Spleen (tissue), 11 donors: ENCODE measurements at regions not wholly inside any gene's neighbourhood (a gene's known extent, or its start where the extent isn't known, plus 50 kb on each side); places are given as distances from the start of the nearest gene placed in this dataset.

ENCODE experiments used
- DNase-seq: peaks from one replicate; pipeline ENCODE4 v3.0.0-alpha.2; 2020
- H3K27ac ChIP-seq, 8 donors: fragments of 200-600 bp; sonication (generic) in 7 of 8; 1 replicate in 4 of 8; 2 replicates in 4 of 8; pipeline versions ENCODE4 v1.5.0 to v1.8.0; 2016 to 2021; ENCODE audit warnings: inconsistent platforms in 4 of 8, mild to moderate bottlenecking in 4 of 8, moderate library complexity in 1 of 8
- H3K27me3 ChIP-seq, 7 donors: fragments of 200-600 bp; sonication (generic) in 6 of 7; replicated peaks in 1 of 7; 1 replicate in 4 of 7; 2 replicates in 3 of 7; pipeline versions ENCODE4 v1.5.0 to v1.8.0; 2016 to 2021; ENCODE audit warnings: inconsistent platforms in 3 of 7, mild to moderate bottlenecking in 1 of 7
- H3K36me3 ChIP-seq, 6 donors: fragments of 200-600 bp; sonication (generic) in 5 of 6; 1 replicate in 4 of 6; 2 replicates in 2 of 6; pipeline versions ENCODE4 v1.5.0 to v1.8.0; 2016 to 2021; ENCODE audit warnings: inconsistent platforms in 2 of 6
- H3K4me1 ChIP-seq, 6 donors: fragments of 200-600 bp; sonication (generic) in 5 of 6; 1 replicate in 3 of 6; 2 replicates in 3 of 6; pipeline versions ENCODE4 v1.5.0 to v1.8.0; 2016 to 2021; ENCODE audit warnings: inconsistent platforms in 3 of 6
- H3K4me3 ChIP-seq, 8 donors: fragments of 200-600 bp; sonication (generic) in 7 of 8; 1 replicate in 4 of 8; 2 replicates in 4 of 8; pipeline versions ENCODE4 v1.5.0 to v1.8.0; 2016 to 2021; ENCODE audit warnings: inconsistent platforms in 4 of 8, mild to moderate bottlenecking in 4 of 8, moderate library complexity in 2 of 8
- H3K9me3 ChIP-seq, 8 donors: fragments of 200-600 bp; sonication (generic) in 7 of 8; 1 replicate in 4 of 8; 2 replicates in 4 of 8; pipeline versions ENCODE4 v1.5.0 to v1.8.0; 2016 to 2021; ENCODE audit warnings: inconsistent platforms in 4 of 8
- POLR2A ChIP-seq, 3 donors: fragments of 450-650 bp; IDR thresholded peaks; one replicate each; pipeline ENCODE4 v1.5.1; 2017; ENCODE audit warnings: antibody characterized with exemption in 3 of 3, mild to moderate bottlenecking in 1 of 3
- POLR2AphosphoS5 ChIP-seq, 3 donors: sonication (generic); formaldehyde crosslinking; IDR thresholded peaks; one replicate each; pipeline ENCODE4 v1.5.1; 2017; ENCODE audit warnings: antibody characterized with exemption in 3 of 3
- WGBS, 5 donors: extraction: QIAGEN DNeasy Blood & Tissue Kit in 3 of 5; methylation state at CpG; one replicate each; pipeline versions ENCODE4 v1.1.5 to v1.1.7; 2013 to 2018; 5-methylcytosine and 5-hydroxymethylcytosine counted together
- intact Hi-C: fragments of 100-400 bp; cut with DNase I; formaldehyde crosslinking; loops from one replicate; pipeline ENCODE4 v1.15.0; 2023; ENCODE audit warnings: low total_unique reads
- TF ChIP-seq, protein P1 (sequence below), 11 experiments: fragments of 200-600 bp in 7 of 11; fragments of 450-650 bp in 4 of 11; sonication (generic) in 4 of 11; IDR thresholded peaks in 8 of 11; conservative IDR thresholded peaks in 3 of 11; 1 replicate in 7 of 11; 2 replicates in 4 of 11; pipeline versions ENCODE4 v1.4.0 to v1.8.0; 2016 to 2021; ENCODE audit warnings: antibody characterized with exemption in 11 of 11, inconsistent platforms in 4 of 11, mild to moderate bottlenecking in 1 of 11
- donor health status: healthy with polysubstance abuse.
- donor health status: DM: no; HTN: no; CAD: no; lungs with moderate emphysema.
- donor health status: DM: no; HTN: no; CAD: no.
- donor health status: Bipolar disorder and iron deficiency.
- donor health status: healthy.
- donor health status: DM: no; HTN: no; CAD: no.
- donor health status: DM: yes; HTN: yes; CAD: no.

DNA sequence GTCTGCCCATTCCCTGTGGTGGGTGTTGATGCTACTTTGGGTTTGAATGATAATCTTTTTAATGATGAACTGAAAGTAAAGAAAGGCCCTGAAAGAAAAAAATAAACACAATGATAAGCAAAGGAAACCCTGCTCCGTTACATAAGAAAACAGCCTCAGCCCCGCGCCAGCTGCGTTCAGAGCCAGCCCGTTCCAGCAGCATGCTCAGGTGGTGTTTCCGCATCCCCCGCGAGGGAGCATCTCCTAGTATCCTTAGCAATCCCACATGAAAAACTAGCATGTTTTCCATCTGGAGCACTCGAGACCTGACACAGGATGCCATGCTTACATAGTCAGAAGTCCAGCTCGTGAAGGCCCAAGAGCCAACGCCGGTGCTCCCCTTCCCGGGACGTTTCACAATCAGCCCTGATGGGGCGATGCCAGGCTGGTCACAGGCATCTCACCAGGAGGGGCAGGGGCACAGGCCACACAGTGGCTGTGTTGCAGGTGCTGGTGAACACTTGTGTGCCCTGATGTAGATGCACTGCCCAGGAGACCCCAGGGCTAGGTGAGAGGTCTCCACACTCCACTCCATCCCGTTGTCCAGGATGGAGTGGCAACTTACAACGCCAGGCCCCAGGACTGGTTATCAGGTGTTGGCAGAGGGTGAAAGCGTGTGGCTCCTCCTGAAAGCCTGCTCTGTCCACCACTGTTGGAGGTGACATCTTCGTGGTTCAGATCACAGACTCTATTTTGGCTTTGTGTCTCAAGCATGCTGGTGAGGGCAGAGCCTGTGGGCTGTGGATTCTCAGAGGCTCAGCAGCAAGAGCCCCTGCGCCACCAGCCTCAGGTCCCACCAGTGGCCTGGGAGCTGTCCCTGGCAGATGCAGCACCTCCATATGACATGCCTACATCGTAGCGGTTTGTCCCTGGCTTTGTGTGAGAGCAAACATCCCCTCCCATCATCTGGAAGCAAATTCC lies 246.8 kb upstream of the IRX1 start:
- Histone ChIP-seq H3K36me3 (no peaks in the 10 kb centered on the region), H3K9me3 (peaks cover 0 to 16% (median 0%) of the 10 kb centered on the region in 8 donors), H3K27ac (no peak overlapping the region), H3K4me3 (no peak overlapping the region), H3K27me3 (no peaks in the 10 kb centered on the region), H3K4me1 (no peaks in the 10 kb centered on the region)
- no peak for TF ChIP-seq POLR2A (IDR thresholded peaks at IDR 0.05)
- TF ChIP-seq POLR2AphosphoS5 (IDR thresholded peaks at IDR 0.05): no peak
- TF ChIP-seq, protein P1, sequence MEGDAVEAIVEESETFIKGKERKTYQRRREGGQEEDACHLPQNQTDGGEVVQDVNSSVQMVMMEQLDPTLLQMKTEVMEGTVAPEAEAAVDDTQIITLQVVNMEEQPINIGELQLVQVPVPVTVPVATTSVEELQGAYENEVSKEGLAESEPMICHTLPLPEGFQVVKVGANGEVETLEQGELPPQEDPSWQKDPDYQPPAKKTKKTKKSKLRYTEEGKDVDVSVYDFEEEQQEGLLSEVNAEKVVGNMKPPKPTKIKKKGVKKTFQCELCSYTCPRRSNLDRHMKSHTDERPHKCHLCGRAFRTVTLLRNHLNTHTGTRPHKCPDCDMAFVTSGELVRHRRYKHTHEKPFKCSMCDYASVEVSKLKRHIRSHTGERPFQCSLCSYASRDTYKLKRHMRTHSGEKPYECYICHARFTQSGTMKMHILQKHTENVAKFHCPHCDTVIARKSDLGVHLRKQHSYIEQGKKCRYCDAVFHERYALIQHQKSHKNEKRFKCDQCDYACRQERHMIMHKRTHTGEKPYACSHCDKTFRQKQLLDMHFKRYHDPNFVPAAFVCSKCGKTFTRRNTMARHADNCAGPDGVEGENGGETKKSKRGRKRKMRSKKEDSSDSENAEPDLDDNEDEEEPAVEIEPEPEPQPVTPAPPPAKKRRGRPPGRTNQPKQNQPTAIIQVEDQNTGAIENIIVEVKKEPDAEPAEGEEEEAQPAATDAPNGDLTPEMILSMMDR (IDR thresholded peaks at IDR 0.05 in 8 of 11, conservative IDR thresholded peaks at IDR 0.05 in 3 of 11): no peak
- WGBS, 5 donors: 85 to 89% (median 88%) methylated on average over 12 to 22 of the region's 22 CpGs
- intact Hi-C loops: no loop called here
- peak; percentile 68 for DNase-seq

DNA sequence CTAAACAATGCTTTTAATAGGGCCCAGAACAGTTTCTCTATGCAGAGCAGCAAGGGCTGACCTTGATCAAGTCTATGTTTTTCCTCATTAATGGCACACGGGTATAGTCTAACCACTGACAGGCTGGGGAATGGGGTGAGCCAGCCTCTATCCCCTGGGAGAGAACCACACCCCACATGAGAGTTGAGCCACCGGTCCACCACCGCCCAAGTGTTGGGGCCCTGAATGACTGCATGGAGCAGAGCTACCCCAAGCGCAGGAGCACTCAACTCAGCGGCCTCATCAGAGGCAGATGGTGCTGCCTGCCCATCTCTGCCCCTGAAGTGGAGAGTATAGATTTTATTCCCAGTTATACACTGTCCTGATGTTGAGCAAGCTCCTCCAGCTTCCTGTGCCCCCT lies 247.9 kb upstream of the IRX1 start:
- Histone ChIP-seq H3K4me1 (no peaks in the 10 kb centered on the region), H3K27me3 (no peaks in the 10 kb centered on the region), H3K27ac (no peak overlapping the region), H3K9me3 (peaks cover 0 to 14% (median 0%) of the 10 kb centered on the region in 8 donors), H3K36me3 (no peaks in the 10 kb centered on the region), H3K4me3 (no peak overlapping the region)
- peak; percentile 32 for DNase-seq
- TF ChIP-seq POLR2AphosphoS5 (IDR thresholded peaks at IDR 0.05) (no peak), POLR2A (IDR thresholded peaks at IDR 0.05) (no peak)
- TF ChIP-seq, protein P1 (IDR thresholded peaks at IDR 0.05 in 8 of 11, conservative IDR thresholded peaks at IDR 0.05 in 3 of 11): no peak
- intact Hi-C loops: no loop called here
- WGBS, 5 donors: 90 to 96% (median 92%) methylated on average over 3 to 5 of the region's 5 CpGs

DNA sequence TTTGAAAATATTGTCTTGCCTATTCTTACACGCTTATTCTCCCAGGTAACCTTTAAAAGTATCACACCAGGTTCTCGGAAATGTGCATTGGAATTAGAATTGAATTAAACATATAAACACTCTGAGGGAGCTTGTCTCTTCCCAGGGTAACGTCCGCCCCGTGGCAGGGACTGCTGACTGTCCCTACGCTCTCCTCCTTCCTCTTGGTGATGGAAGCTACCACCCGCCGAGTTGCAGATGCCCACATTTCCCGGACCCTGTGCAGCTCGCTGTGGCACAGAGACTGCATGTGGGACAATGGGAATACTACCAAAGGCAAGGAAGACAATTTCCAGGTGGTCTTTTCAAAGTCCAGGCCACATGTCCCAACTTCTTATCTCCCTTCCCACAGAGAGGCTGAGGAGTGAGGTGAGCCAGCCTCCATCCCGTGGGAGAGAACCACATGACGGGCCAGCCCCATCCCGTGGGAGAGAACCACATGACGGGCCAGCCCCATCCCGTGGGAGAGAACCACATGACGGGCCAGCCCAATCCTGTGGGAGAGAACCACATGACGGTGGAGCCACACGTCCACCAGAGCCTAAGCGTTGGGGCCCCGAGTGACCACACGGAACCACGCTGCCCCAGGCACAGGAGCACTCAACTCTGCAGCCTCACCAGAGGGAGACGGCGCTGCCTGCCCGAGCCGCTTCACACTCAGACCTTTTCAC lies 249.4 kb upstream of the IRX1 start:
- no peaks in the 10 kb centered on the region for H3K36me3 ChIP-seq
- H3K27me3 ChIP-seq: no peaks in the 10 kb centered on the region
- no peak for TF ChIP-seq POLR2A (IDR thresholded peaks at IDR 0.05)
- no peak overlapping the region for H3K4me3 ChIP-seq
- intact Hi-C loops: no loop called here
- no peak overlapping the region for H3K27ac ChIP-seq
- DNase-seq: peak; percentile 62
- 86 to 90% (median 88%) methylated on average over 26 of the region's 26 CpGs for WGBS, 5 donors
- peaks cover 0 to 14% (median 0%) of the 10 kb centered on the region in 8 donors for H3K9me3 ChIP-seq
- no peaks in the 10 kb centered on the region for H3K4me1 ChIP-seq

DNA sequence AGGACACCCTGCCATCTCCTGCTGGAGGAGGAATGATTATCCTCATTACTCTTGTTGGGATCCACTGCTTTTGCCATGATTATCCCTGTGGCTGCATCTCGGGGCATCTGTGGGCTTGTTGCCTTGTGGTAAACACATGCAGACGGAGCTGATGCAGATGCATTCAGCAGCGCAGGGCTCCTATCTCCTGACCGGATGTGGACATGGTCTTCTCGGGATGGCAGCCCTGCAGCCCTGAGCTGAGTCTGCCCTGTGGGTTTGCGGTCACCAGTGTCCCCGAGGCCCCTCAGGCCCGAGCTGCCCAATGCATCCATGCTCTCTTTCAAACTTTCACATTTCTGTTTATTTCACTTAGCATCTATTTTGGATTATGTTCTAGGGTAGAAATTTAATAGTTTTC lies 250.4 kb upstream of the IRX1 start:
- peaks cover 0 to 14% (median 0%) of the 10 kb centered on the region in 8 donors for H3K9me3 ChIP-seq
- no peaks in the 10 kb centered on the region for H3K27me3 ChIP-seq
- intact Hi-C loops: no loop called here
- TF ChIP-seq, protein P1 (IDR thresholded peaks at IDR 0.05 in 8 of 11, conservative IDR thresholded peaks at IDR 0.05 in 3 of 11): no peak
- TF ChIP-seq POLR2AphosphoS5 (IDR thresholded peaks at IDR 0.05): no peak
- no peak for TF ChIP-seq POLR2A (IDR thresholded peaks at IDR 0.05)
- H3K27ac ChIP-seq: no peak overlapping the region
- DNase-seq: peak; percentile 66
- WGBS, 5 donors: 80 to 91% (median 86%) methylated on average over 8 of the region's 8 CpGs
- H3K36me3 ChIP-seq: no peaks in the 10 kb centered on the region
- H3K4me3 ChIP-seq: no peak overlapping the region
- H3K4me1 ChIP-seq: no peaks in the 10 kb centered on the region
